ENCODE measurements at regions not wholly inside any gene's neighbourhood (a gene's known extent, or its start where the extent isn't known, plus 50 kb on each side); places are given as distances from the start of the nearest gene placed in this dataset.

- POLR2A ChIA-PET = no interaction called here
- DNase-seq (no peak), ATAC-seq (ENCODE audit: low read depth) (no peak)
- Mint-ChIP-seq H3K4me1 (no peaks in the 10 kb centered on the region), H3K27ac (no peak overlapping the region), H3K36me3 (ENCODE audit: low read depth) (no peaks in the 10 kb centered on the region), H3K4me3 (no peak overlapping the region), H3K27me3 (no peaks in the 10 kb centered on the region), H3K9me3 (peaks cover 14% of the 10 kb centered on the region)
- intact Hi-C loops (cut with micrococcal nuclease) = no loop called here
- no peak for TF ChIP-seq CTCF (IDR thresholded peaks at IDR 0.05)
- CTCF ChIA-PET = no interaction called here
Observed at GRCh38 chr3:74273555-74274402, 340.7 kb downstream of the CNTN3 start.

- Mint-ChIP-seq H3K27me3 (no peaks in the 10 kb centered on the region), H3K27ac (no peak overlapping the region), H3K9me3 (peaks cover 10% of the 10 kb centered on the region), H3K36me3 (ENCODE audit: low read depth) (no peaks in the 10 kb centered on the region), H3K4me1 (no peaks in the 10 kb centered on the region), H3K4me3 (no peak overlapping the region)
- ChIA-PET POLR2A (no interaction called here), CTCF (interaction anchor here (0.7 kb wide), 1 partner anchor 9 kb away, joined by 3 read pairs; no protein-coding TSS in a partner anchor)
- no peak for ATAC-seq (ENCODE audit: low read depth)
- TF ChIP-seq CTCF (IDR thresholded peaks at IDR 0.05) = no peak
- no peak for DNase-seq
- intact Hi-C loops (cut with micrococcal nuclease) = no loop called here
Observed at GRCh38 chr3:74273091-74273490, 341.4 kb downstream of the CNTN3 start.

- Mint-ChIP-seq H3K36me3 (ENCODE audit: low read depth) (no peaks in the 10 kb centered on the region), H3K4me1 (no peaks in the 10 kb centered on the region), H3K9me3 (peaks cover 1% of the 10 kb centered on the region), H3K27me3 (no peaks in the 10 kb centered on the region), H3K27ac (no peak overlapping the region), H3K4me3 (no peak overlapping the region)
- no peak for ATAC-seq (ENCODE audit: low read depth)
- TF ChIP-seq CTCF (IDR thresholded peaks at IDR 0.05) = no peak
- CTCF ChIA-PET = no interaction called here
- POLR2A ChIA-PET = no interaction called here
- intact Hi-C loops (cut with micrococcal nuclease) = no loop called here
- no peak for DNase-seq
Observed at GRCh38 chr3:74271541-74271940, 342.9 kb downstream of the CNTN3 start.

GRCh38 chr3:74269689-74270088, 344.8 kb downstream of the CNTN3 start:
- no peak for ATAC-seq (ENCODE audit: low read depth)
- TF ChIP-seq CTCF (IDR thresholded peaks at IDR 0.05) = no peak
- Mint-ChIP-seq H3K27me3 (no peaks in the 10 kb centered on the region), H3K27ac (no peak overlapping the region), H3K4me1 (no peaks in the 10 kb centered on the region), H3K9me3 (peaks cover 2% of the 10 kb centered on the region), H3K36me3 (ENCODE audit: low read depth) (no peaks in the 10 kb centered on the region), H3K4me3 (no peak overlapping the region)
- intact Hi-C loops (cut with micrococcal nuclease) = loop anchor here (5.0 to 10.0 kb wide), 2 partner anchors 1158 to 1375 kb away; no protein-coding TSS in a partner anchor
- ChIA-PET POLR2A (no interaction called here), CTCF (interaction anchor here (1.0 kb wide), 1 partner anchor 1153 kb away, joined by 3 read pairs; no protein-coding TSS in a partner anchor)
- DNase-seq = no peak

- no peak overlapping the region for H3K27ac Mint-ChIP-seq
- POLR2A ChIA-PET = no interaction called here
- DNase-seq = no peak
- H3K9me3 Mint-ChIP-seq = peaks cover 2% of the 10 kb centered on the region
- no peaks in the 10 kb centered on the region for H3K27me3 Mint-ChIP-seq
- no peak overlapping the region for H3K4me3 Mint-ChIP-seq
- intact Hi-C loops (cut with micrococcal nuclease) = loop anchor here (5.0 to 10.0 kb wide), 2 partner anchors 1159 to 1376 kb away; no protein-coding TSS in a partner anchor
- H3K4me1 Mint-ChIP-seq = no peaks in the 10 kb centered on the region
- TF ChIP-seq CTCF (IDR thresholded peaks at IDR 0.05) = no peak
- CTCF ChIA-PET = no interaction called here
- no peak for ATAC-seq (ENCODE audit: low read depth)
- no peaks in the 10 kb centered on the region for H3K36me3 Mint-ChIP-seq (ENCODE audit: low read depth)
Observed at GRCh38 chr3:74268753-74269152, 345.7 kb downstream of the CNTN3 start.

All from activated B cell treated with CpG ODN at 0.5 μM for 24 hours (primary cell).